GM19395 (cell line): ENCODE measurements at regions not wholly inside any gene's neighbourhood (a gene's known extent, or its start where the extent isn't known, plus 50 kb on each side); places are given as distances from the start of the nearest gene placed in this dataset.
A peak's percentile ranks its signal among the peaks of the same experiment; 100 is the strongest.

ENCODE experiments used
- ATAC-seq: cut with Tn5 transposase; IDR thresholded peaks from one replicate; pipeline ENCODE4 v1.9.1; 2021; ENCODE audit warnings: mild to moderate bottlenecking, moderate library complexity; ENCODE audit not compliant: unreplicated experiment

DNA sequence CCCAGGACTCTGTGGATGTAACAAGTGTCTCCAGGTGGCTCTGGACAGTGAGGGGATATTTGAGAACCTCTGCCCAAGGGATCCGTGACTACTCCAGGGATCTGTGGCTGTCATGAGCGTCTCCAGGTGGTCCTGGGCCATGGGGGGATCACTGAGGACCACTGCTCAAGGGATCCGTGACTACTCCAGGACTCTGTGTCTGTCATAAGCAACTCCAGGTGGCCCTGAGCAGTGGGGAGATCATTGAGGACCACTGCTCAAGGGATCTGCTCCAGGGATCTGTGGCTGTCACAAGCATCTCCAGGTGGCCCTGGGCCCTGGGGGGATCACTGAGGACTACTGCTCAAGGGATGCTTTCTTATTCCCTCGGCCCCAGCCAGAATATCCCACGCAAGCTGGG lies 133.2 kb upstream of the ADARB2 start:
- no peak for ATAC-seq

- ATAC-seq: no peak
These were observed 132.5 kb upstream of the ADARB2 start for GRCh38 chr10:1869861-1870260.

DNA sequence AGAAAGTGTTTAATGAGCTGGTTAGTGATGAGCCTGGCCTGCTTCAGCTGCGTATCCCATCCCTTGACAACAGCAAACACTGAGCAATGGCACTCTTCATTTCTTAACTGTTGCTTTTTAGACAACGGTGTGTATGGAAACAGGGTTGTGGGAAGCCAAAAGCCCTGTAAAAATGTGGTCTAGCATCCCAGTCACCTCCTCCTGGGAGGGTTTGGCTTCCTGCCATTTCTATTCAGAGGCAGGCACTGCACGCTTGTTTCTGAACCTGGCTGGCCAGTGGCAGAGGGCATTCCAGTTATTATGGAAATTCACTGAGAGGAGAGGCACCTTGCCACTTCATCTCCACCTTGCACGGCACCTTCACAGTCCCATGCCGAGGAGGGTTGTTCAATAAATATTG lies 123.0 kb upstream of the ADARB2 start:
- no peak for ATAC-seq

DNA sequence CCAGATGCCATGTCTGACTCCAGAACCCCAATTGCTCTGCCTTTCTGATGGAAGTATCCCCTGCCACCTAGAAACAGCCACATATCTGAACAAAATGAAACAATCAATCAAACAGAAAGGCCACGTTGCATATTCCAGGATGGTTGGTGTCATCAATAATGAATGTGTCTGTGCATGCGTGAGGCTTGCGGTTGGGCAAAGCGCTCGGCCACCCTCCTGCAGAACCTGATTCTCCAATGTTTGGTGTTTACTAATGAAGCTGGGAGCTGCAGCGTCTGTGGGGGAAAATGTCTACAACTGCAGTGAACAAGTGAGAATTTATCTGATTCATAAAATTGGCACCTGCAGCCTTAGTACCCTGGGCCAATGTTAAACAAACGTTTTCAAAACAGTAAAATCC lies 121.2 kb upstream of the ADARB2 start:
- no peak for ATAC-seq

GRCh38 chr10:1858048-1858447 lies 120.7 kb upstream of the ADARB2 start:
- ATAC-seq: no peak

- no peak for ATAC-seq
These were observed 118.6 kb upstream of the ADARB2 start for GRCh38 chr10:1855911-1856310.

DNA sequence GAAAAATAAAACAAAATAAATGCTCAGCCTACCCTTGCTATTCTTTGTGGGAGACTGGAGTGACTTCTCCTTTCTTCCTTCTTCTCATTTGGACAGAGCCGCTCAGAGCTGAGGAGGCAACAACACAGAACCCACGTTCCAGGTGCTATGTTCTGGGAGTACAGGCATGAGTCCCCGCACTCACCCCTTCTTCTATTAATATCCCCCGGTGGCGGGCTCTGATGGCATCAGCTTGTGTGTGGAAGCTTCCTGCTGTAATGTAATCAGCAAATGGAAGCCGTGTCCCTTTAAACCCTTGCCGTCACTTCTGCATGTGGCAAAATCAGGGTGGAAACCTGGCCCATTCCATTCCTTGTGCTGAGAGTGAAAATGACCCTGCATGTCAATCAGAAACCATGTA lies 116.9 kb upstream of the ADARB2 start:
- ATAC-seq: no peak

DNA sequence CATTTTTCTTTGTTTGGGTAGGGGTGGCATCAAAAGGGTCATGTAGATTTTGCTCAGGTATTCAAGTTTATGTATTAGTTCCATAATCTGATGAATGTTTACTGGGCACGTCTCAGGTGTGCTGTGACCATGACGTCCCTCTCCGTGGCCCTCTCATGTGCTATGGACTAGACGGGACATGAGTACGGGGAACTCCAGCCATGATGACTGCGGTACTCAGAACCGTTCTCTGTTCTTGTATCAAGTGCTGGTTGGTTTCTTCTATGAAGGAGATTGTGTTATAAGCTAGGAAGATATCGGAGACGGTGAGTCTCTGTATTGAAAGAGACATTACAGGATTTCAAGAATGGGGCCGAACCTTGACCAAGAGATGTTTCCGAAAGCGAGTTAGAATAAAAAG lies 116.5 kb upstream of the ADARB2 start:
- ATAC-seq: no peak

- ATAC-seq: no peak
These were observed 115.5 kb upstream of the ADARB2 start for GRCh38 chr10:1852841-1853240.

- ATAC-seq: no peak
These were observed 114.4 kb upstream of the ADARB2 start for GRCh38 chr10:1851762-1852161.

DNA sequence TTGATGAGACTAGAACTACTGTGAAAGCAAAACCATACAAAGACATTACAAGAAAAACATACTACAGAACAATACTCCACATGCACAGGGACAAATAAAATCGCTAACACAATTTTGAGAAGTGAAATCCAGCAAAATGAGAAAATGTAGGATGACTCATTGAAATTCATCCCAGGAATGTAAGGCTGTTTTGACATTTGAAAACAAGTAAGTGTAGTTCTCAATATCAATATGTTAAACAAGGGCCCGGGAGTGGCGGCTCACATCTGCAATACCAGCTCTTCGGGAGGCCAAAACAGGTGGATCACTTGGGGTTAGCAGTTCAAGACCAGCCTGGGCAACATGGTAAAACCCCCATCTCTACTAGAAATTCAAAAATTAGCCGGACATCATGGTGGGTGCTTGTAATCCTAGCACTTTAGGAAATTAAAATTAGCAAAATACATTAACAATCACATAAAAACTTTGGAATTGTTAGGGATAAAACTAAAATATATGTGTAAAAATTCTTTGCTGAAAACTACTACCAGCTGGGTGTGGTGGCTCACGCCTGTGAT lies 113.7 kb upstream of the ADARB2 start:
- ATAC-seq: no peak

- ATAC-seq: no peak
These were observed 110.0 kb upstream of the ADARB2 start for GRCh38 chr10:1847361-1847760.

DNA sequence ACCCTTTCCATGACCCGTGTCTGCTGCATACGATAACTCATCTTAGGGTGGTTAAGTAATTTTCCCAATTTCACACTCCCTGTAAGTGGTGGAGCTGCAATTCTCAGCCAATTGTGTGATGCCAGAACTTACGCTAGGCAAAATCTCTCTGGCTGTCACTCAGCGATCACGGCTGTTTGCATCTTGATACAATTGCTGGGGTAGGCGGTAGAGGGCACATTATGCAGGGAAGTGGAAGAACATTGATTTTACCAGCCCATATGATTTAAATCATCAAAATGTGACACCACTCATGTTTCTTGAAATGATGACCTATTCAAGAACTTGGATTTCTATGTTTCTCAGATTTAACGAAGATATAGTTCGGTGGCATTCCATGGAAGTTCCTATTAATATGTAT lies 108.7 kb upstream of the ADARB2 start:
- ATAC-seq: no peak

GRCh38 chr10:1841759-1842158 lies 104.4 kb upstream of the ADARB2 start:
- no peak for ATAC-seq

DNA sequence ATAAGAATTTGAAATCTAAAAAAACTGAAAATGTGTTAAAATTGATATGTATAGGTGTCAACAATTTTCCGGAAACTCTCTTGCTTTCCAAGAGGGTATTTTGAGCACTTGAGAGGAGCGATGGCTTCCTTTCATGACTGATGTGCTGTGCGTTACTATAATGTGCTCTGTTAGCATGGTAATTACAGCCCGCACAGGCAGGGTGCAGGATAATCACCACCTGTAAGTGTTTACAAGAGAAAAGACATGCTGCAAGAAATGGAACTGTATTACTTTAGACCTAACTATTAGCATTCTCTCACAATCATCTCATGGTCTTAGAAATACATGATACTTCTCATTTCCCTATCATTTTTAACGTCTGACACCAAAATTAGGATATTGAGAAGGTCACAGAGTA lies 92.4 kb upstream of the ADARB2 start:
- no peak for ATAC-seq

- peak; percentile 93 for ATAC-seq
These were observed 87.6 kb upstream of the ADARB2 start for GRCh38 chr10:1824928-1825327.

DNA sequence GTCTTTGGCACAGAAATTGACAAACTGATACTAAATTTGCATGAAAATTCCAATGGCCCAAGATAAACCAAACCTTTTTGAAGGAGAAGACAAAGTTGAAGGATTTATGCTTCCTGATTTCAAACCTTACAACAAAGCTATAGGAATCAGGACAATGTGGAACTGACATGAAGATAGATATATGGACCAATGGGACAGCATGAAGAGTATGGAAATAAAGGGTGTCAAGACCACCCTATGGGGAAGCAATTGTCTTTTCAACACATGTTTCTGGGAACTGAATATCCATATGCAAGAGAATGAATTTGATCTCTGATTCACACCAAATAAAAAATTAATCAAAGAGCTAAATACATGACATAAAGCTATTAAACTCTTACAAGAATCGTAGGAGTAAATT lies 77.2 kb upstream of the ADARB2 start:
- ATAC-seq: no peak

DNA sequence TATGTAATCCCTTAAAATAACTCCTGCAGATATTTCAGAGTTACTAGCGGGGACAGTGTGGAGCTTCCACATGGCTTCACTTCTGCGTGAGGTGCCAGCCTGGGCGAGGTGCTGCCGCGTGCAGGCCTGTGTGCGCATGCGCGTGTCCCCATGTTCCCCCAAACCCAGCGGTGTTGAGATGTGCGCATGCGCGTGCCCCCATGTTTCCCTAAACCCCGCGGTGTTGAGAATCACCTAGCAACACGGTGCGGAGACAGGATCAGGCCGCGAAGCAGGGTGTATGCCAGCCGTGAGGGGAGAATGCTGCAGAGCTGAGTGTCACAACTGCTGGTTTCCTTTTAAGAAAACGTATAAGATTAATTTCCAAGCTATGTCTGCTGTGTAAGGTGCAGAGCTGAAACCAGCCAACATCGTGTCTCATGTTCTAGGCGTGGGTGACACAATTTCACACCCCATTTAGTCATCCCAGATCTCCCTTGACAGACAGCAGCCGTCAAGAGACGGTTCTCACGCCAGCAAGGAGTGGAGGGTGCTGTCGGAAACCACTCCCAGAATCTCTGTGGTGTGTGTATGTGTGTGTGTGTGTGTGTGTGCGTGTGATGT lies 71.9 kb upstream of the ADARB2 start:
- ATAC-seq: no peak

- ATAC-seq: no peak
These were observed 70.6 kb upstream of the ADARB2 start for GRCh38 chr10:1807924-1808323.

DNA sequence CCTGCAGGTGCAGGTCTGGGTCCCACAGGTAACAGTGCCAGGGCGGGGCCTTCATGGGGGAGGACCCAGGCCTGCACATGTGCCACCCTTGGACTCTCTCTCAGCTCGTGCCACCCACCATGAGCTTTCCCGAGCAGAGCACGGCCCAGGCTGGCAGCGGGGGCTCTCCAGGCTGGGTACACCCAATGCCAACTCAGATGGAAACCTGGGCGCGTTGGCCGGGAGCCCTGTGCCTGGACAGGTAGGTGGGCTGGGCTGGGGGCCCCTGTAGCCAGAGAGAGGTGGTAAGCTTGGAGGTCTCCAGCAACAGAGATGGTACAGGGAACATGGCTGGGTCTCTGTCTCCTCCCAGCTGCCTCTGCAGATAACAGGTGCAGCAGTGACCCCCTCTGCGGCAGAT lies 69.9 kb upstream of the ADARB2 start:
- no peak for ATAC-seq

DNA sequence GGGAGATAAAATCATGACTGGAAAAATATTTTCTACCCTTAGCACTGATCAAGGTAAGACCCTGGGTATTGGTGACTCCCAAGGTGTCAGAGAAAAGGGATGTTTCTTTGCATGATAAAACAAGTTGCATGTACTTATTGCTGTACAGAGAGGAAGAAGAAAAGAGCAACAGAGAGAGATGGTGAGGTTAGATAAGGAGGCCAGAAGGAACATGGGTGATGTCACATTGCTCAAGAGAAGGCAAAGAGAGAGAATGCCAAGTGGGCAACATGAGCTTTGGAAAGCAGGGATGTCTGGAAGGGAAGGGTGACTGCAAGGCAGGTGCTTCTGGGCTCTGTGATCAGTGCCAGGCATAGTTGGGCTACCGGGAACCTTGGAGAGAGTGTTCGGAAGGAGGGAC lies 65.1 kb upstream of the ADARB2 start:
- no peak for ATAC-seq

GRCh38 chr10:1788401-1788800 lies 51.1 kb upstream of the ADARB2 start:
- no peak for ATAC-seq
